NCI-H1417 treated with DMSO at 0.1 percent for 48 hours (cell line): ENCODE measurements at regions not wholly inside any gene's neighbourhood (a gene's known extent, or its start where the extent isn't known, plus 50 kb on each side); places are given as distances from the start of the nearest gene placed in this dataset.

Experiments
- DNase-seq: peaks from one replicate; lab custom pipeline; 2025; lab: John Stamatoyannopoulos, UW

DNA sequence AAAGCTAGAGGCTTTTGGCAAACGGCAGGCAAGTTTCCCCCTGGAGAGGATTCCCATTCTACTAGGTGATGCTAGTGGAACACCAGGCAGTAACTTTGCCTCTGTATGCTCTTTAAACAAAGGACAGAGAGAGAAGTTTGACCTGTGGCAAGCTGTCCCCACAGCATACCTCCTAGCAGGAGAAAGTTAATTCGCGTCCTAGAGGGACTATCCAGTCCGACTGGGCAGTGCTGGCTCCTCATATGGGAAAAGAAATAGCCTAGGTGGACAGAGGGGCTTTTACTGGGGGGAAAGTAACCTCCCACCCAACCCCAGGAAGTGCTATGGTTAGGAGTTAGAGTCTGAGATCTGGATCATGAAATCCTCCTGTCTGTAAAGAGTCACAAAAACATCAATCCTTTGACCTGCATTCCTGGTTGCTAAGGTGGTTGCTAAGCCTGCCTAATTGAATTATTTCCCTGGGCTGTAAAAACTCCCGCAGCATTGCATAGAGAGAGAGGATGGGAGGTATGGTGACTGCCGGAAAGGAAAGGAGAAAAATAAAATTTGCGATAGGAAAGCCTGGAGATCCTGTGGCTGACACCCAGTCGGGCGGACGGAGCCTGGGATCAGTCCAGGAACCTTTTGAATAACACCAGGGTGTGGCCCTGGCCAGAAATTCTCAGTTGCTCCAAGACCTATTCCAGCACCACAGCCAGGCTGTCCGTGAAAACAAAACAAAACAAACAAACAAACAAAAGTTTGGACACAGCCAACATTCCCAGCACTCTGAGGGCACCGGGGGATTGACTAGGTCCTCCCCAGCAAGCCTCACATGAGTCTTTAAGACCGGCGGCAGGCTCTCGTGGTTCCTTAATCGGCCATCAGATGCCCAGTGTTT, 67.7 kb upstream of the ATP11B start:
- DNase-seq = no peak

DNA sequence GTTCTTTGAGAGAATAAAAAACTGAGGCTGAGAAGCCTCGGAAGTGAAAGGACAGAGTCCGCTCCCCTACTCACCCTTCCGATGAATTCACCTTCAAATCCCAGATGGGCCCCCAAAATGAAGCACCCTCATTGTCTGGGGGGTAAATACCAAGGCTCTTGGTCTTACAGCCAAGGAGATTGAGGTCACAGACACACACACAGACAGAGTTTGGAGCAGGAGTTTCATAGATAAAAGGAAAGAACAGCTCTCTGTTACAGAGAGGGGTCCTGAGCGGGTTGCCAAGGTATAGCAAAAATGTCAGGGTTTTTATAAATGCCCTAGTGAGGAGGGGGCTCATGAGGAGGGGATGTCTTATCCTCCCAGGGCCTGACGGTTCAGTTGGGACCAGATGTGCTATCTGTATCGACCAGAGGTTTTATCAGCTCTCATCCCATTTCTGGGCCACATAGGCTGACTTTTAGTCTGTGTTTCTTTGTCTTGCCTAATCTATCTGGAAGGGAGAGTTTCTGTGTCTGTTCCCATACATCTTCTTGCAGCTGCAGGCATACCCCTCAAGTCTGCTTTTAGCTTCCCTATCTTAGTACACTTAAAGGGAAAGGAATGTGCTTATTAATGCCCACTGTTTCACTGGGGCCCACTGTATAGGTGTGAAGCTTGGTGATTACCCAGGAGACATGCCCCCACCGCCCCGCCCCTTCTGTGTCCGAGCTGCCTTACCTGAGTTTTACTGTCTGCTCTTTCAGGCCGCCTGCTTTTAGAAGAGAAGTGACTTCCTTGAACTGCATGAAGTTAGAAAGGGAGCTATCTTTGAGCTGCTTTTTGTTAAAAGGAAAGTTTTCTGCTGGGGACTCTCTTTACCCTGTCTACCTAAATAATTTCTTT, 66.8 kb upstream of the ATP11B start:
- no peak for DNase-seq

DNA sequence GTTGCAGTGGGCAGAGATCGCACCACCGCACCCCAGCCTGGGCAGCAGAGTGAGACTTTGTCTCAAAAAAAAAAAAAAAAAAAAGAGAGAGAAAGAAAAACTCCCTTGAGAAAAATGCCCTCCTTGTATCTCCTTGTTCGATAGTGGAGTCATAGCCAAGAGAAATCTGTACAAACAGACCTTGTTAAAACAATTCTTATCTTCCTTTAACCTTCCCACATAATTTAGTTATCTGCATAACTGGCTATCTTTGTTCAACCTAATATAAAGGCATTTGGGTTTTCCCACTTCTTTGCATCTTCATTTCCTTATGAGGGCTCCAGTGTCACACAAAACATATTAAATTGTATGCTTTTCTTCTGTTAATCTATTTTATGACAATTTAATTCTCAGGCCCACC, 65.1 kb upstream of the ATP11B start:
- DNase-seq = no peak

DNA sequence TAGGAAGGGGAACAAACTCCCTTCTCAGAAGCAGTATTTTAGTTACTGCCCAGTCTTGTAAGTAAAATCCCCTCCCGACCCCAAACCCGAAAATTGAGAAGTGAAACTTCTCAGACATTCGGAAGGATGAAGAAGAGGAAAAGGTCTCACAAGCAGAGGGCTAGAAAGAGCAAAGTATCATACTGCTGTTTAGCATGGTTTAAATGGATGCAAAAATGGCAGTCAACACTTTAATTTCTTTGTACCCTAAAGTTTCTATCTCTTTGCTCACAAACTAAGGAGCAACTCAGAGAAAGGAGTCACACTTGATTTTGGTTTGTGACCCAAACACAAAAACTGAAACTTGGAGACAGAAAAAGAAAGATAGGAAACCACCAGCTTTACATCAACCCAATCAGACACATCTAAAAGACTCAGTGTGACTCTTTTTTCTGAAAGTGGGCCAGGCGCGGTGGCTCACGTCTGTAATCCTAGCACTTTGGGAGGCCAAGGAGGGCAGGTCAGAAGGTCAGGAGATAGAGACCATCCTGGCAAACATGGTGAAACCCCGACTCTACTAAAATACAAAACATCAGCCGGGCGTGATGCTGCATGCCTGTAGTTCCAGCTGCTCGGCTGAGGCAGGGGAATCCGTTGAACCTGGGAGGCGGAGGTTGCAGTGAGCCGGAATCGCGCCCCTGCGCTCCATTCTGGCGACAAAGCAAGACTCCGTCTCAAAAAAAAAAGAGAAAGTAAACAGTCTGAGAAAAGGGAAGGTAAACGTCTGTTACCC, 63.2 kb upstream of the ATP11B start:
- no peak for DNase-seq

DNA sequence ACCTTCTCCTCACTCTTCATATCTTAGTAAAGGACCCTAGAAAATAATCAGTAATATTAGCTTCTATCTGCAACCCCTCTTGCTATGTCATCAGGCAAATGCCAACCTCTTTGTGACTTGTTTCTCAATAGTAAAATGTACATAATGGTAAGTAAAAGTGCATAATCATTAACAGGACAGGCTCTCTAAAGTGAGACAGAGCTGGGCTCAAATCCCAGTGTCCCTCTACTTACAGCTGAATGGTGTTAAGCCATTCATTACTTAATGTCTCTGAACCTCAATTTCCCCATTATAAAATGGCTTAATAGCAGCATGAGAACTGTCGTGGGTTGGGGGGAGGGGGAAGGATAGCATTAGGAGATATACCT, 62.6 kb upstream of the ATP11B start:
- DNase-seq = no peak

DNA sequence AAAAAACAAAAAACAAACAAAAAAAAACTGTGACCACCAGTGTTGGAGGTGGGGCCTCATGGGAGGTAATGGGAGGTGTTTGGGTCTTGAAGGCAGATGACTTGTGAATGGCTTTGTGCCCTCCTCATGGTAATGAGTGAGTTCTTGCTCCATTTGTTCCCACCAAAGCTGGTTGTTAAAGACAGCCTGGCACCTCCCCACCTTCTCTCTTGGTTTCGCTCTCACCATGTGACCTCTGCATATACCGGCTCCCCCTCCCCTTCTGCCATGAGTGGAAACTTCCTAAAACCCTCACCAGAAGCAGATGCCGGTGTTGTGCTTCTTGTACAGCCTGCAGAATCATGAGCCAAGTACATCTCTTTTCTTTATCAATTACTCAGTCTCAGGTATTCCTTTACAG, 61.5 kb upstream of the ATP11B start:
- no peak for DNase-seq

DNA sequence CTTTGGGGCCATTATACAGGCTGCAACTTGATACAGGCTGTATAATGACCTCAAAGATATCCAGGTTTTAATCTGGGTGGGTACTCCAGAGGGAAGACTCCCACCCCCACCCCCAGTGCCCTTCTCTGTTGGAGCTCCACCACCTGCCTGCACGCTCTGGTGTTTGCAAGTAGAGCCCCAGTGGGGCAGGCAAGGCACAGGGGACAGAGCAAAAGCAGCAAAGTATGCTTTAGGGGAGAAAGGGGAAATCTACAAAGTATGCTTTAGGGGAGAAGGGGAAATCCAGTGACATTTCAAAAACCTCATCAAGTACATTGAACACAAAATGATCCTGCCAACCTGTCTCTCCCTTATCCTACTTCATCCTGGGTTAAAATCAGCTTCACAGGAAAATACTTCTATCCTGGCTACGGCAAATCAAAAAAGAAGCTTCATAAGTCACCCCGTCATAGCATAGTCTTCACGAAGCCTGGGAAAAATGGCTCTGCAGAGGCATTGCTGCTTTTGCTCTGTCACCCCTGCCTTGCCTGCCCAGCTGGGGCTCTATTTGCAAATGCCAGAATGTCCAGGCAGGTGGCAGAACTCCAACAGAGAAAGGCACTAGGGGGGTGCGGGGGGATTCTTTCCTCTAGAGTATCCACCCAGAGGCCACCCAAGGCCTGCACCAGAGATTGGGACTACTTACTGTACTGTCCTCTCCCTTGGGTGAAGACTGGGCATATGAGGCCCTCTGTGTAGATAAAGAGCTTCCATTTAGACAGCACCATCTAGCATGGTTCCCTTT, 60.9 kb upstream of the ATP11B start:
- no peak for DNase-seq

DNA sequence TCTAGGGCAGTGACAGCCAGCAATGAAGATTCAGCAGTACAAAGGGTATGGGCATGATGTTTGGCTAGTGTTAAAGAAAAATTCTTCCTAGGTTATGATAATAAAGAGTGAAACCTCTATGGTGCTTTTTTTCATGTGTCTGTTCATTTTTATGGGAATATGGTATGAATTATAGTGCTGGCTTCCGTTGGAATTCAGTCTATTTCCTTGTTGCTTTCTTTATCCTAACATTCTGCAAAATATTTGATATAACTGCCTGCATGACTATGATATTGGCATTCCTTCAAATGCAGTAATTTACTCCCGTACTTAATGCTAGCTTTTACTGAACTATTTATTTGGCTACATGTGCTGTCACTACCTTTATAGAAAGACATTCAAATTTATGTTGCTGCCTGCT, 57.6 kb upstream of the ATP11B start:
- no peak for DNase-seq

DNA sequence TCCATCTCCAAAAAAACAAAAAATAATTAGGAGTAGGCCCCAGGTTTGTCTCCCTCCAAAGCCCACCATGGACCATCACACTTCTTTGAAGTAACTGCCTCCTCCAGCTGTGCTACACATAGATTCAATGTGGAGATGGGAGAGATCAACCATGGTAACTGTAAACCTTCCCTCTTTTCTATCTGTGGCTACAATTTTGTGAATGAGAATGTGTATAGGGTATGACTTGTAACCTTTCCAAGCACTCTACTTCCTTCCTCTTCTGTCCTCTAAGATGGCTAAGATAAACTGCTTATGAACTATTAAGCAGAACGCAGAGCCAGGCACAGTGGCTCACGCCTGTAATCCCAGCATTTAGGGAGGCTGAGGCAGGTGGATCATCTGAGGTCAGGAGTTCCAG, 55.5 kb upstream of the ATP11B start:
- DNase-seq = no peak

DNA sequence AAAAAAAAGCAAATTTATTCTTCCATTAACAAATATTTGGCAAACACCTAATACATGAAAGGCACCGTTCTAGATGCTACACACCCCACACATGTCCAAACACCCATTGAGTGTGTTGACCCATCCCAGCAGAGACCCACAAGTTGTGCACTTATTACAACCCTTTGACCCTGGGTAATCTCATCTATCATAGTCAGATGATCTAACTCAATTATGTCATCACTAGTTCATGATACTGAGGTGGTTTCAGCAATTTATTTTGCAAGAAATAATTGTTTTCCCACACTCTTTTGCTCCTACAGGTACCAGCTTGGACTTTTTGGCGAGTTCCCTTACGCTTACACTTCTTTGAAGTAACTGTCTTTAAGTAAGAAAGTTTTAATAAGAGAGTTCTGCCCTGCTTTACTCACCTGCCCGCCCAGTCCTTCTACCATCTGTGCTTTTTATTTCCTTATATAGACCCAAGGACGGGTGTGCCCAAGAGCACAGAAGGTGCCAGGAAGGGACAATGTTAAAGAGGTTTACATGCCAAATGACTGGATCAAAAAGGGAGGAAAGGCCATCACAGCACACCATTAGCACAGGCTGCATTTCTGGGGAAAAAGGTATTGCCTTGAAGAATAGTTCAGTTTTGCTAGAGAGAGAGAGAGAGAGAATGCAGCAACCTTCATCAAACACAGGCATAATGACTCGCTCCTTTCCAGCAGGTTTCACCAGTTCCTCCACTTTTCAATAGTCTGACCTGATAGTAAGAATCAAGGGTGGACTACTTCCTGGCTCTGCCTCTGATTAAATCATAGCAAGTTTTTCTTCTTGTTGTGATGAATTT, 54.5 kb upstream of the ATP11B start:
- no peak for DNase-seq

DNA sequence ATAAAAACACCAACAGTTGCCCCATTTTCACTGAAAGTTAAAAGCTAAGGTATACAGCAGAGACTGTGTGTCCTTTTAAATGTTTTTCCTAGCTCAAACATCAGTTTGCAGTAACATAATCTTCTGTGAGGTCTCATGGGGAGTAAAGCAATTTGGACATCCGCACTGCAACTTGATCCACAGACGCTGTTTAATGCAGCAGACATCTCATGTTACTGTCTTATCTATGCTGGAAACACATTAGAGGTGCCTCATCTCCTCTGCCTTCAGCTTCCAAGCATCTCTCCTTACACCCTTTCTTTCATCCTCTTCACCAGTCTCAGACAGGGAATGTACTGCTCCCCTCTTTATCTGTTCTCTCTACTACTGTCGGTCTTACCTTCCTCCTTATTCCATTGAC, 53.7 kb upstream of the ATP11B start:
- DNase-seq = no peak

DNA sequence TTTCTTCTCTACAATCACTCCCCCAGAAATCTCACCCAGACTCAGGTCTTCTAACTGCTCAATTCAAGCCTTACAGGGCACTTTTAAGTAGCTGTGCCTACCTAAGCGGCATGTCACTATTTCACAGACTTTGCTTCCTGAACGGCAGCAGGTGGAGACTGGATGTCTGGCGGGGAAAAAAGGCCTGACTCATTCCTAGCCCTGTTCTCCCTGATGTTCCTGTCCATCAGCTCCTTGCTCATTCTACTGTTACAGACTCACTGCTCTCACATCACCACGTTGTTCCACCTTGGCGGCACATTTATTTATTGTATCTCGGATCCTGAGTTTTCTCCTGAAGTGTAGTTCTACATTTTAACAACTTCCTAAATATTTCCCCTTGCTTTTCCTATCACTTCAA, 52.6 kb upstream of the ATP11B start:
- no peak for DNase-seq

DNA sequence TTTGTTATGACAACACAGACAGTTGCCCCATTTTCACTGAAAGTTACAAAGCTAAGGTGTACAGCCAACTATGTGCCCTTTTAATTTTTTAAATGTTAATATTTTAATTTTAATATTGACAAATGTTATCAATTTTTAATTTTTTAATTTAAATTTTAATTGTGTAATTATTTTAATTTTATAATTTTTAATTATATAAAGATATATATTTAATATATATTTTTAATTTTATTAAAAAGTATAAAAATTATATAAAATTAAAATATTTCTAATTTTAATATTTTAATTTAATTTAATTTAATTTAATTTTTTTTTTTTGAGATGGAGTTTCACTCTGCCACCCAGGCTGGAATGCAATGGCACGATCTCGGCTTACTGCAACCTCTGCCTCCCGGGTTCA, 52.1 kb upstream of the ATP11B start:
- no peak for DNase-seq
